NCI-H446 treated with DMSO at 0.1 percent for 48 hours (cell line): ENCODE measurements at regions not wholly inside any gene's neighbourhood (a gene's known extent, or its start where the extent isn't known, plus 50 kb on each side); places are given as distances from the start of the nearest gene placed in this dataset.

ENCODE experiments used
- DNase-seq: peaks from one replicate; lab custom pipeline; 2025; lab: John Stamatoyannopoulos, UW

DNA sequence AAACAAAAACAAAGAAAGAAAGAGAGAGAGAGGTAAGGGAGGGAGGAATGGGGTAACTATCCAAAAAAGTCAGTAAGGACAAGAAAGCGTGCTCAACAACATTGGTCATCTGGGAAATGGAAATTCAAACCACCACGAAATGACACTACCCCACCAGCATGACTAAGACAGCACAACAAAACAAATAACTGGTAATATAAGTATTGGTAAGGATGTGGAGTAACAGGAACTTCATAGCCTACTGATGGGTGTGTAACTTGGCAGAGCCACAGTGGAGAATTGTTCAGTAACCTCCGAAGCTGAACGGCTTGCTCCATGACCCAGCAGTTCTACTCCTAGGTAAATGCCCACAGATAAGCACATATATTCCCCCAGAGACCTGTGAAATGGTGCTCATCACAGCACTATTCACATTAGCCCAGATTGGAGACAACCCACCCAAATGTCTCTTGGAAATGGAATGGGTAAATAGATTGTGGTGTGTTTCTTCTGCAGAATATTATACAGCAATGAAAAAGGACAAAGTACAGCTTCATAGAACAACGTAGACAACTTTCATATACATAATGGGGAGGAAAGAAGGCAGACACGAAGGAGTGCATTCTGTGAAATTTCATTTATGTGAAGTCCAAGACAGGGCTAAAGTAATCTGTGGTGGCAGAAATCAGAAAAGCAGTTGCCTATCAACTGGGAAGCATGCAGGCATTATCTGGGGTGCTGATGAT lies 95.5 kb upstream of the ATP6AP2 start:
- no peak for DNase-seq

DNA sequence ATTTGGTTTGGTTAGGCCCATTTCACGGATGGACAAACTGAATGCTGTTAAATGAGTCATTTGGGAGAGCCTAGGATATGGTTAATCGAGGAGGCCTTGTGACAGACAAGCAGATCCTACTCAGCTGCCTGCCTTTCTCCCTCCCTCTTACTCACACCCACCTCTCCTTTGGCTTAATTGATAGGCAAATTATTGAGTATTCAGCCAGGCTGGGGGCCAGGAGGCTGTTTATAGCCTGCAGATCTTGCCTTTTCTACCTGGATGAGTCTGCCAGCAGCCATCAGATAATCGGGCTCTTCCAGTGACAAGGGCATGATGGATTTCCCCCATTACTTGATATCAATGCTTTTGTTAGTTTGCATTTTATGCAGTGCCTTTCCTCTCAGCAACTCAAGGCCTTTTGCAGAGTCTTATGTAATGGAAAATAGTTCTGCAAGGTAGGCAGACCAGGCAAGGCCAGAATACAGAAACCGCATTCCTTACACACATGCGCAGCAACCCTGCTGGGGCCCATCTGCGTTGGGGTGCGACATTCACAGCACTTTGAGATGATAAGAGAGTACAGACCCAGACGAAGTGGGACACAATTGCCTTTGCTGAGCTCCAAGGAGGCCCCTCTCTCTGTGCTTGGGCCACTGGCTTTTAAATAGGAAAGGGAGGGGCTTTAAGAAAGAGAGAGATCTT lies 96.2 kb upstream of the ATP6AP2 start:
- no peak for DNase-seq

DNA sequence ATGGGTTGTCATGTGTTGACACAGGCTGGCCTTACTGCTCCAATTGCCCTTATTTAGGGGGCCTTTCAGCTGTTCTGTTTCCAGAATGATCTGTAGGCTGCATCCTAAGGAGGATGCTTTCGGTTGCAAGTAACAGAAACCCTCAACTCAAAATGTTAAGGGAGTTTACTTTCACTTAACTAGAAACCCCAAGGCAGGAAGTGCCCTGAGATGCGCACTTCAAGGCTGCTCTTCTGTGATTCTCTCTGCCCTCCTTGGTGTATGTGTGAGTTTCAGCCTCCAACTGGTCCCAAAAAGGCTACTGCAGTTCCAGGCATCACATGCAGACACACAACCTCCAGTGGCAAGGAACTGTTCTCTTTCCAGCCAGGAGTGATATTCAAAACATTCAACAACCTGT lies 97.3 kb upstream of the ATP6AP2 start:
- DNase-seq, result no peak

DNA sequence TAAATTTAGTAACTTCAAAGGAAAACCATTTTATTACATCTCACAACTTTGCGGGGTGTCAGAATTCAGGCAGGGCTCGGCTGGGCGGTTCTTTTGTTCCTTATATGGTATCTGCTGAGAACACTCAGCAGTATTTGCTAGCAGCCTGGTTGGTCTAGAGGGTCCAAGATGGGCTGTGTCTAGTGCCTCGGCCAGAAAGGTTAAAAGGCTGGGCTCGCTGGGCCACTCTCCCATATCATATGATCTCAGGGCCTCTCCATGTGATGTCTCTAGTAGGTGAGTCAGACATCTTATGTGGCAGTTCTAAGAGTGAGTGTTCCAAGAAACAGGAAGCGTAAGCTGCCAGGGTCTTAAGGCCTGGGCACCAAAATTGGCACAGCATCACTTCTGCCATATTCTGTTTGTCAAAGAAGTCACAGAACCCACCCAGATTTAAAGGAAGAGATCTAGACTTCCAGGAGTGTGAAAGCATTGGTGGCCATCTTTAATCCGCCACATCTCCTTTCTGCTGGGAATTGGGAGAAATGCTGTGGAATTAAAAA lies 100.9 kb upstream of the ATP6AP2 start:
- DNase-seq, result no peak

- DNase-seq, result no peak
These were observed 102.2 kb upstream of the ATP6AP2 start for GRCh38 chrX:40478474-40479065.

DNA sequence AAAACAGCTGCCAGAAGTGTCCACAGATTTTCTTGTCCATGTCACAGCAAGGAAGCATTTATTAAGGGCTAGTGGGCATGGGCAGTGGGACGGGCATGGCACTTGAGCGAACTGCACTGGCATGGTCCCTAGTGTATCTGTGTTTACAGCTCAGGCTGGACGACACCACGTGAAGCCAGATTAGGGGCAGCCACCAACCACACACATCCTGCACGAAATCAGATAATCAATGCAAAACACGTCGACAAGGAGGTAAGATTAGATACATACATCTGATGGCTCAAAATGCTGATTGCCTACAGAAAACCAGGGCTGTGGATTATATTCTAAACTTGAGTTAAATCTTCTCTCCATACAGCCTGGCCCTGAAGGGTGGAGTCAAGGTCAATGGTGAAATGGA lies 103.8 kb upstream of the ATP6AP2 start:
- no peak for DNase-seq

- no peak for DNase-seq
These were observed 106.1 kb upstream of the ATP6AP2 start for GRCh38 chrX:40474645-40475044.

- peak; percentile 3 for DNase-seq
These were observed 106.6 kb upstream of the ATP6AP2 start for GRCh38 chrX:40474205-40474626.

DNA sequence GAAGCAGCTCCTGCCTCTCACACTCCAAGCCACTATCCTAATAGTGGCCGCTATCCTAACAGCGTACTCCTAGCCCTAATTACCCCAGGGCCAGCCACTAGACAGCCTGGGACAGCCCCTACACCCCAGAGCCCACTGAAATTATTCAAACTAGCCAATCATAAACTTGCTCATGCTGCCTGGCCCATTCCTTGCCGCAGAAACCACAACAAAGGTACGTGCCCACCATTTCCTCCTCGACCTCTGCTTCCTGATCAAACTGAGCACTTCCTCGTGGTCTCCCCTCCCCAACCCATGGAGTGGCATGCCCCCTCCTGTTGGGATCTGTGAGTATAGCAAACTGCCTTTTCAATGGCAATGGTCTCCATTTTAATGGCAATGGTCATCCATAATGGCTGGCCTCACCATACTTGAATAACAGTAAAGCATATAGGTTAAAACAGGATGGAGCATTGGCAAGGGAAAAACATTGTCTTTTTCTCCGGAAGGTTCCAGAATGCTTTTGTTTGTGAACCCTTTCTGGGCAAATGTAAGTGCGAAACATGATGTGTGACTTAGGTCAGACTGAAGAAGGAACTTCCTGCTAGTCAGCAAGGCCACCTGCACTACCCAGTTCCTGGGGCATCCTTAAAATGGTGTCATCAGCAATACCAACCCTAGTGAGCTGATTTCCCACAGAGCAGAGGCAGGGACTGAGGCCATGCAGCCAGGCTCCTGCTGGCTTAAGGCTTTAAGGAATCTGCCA lies 107.1 kb upstream of the ATP6AP2 start:
- DNase-seq, result no peak

DNA sequence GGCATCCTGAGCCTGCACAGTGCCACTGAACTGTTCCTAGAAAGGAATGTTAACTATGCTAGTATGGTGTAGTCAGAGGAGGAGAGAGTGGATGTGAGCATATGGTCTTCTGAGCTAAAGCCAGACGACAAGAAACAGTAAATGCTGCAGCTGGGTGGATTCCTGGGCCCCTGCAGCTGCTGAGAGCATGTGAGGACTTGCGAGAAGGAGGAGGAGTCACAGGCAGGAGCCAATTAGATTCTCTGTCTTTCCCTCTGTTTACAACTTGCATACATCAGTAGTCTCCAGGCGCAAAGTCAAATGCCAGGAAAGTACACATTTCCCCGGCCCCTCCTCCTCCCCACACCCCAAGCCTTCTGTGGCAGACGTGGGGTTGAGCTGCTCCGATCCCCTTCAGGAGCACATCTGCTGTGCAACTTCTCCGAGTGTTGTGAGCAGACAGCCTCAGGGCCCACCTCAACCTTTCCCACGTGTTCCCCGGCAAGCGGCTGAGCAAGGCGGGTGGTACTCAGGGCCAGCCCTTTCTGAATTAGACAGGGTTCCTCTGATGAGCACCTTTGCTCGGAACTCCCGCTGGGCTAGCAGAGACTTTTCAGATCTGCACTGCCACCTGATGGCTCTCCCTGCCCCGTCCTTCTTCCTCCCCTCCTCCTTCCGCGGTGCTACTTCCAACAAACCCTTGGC lies 108.7 kb upstream of the ATP6AP2 start:
- DNase-seq, result peak; percentile 6

DNA sequence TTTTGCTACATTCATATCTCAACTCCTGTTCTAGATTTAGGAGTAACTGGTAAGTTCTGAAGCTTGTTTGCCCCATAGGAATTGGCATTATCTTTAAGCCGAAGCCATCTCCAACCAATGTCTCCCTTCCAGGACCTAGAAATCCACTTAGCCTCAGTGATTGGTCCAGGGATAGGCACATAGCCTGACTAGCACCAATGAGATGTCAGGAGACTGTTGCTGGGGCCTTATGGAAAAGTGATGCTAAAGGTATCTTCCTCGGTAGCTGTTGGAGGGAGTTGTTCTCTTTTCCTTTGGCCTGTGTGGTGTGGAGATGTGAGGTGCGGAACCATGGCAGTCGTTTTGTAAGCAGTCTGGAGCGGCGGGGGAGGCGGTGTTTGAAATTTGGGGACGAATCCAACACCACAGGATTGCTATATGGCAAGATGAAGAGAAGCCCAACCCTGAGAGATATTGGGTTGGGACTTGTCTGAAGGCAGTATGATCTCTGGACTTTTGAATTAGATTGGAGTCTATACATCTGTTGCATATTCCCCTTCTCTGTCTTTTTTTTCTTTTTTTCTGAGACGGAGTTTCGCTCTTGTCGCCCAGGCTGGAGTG lies 109.8 kb upstream of the ATP6AP2 start:
- DNase-seq, result no peak

DNA sequence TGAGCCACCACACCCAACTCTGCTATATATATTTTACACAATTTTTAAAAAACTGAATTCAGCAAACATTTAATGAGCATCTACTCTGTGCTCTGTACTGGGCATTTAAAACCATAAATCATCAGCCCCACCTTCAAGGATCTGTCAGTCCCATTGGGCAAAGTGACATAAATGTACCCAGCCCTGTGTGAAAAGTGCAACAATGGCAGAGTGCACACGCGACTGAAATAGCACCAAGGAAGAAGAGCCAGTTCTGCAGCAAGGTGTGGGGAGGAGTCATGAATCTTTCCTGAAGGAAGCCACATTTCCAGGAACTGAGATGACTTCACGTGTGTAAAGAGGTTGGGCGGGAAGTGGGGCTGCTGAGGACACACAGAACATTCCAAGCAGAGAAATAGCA lies 111.5 kb upstream of the ATP6AP2 start:
- no peak for DNase-seq

GRCh38 chrX:40468033-40468846 lies 112.5 kb upstream of the ATP6AP2 start:
- DNase-seq, result no peak

DNA sequence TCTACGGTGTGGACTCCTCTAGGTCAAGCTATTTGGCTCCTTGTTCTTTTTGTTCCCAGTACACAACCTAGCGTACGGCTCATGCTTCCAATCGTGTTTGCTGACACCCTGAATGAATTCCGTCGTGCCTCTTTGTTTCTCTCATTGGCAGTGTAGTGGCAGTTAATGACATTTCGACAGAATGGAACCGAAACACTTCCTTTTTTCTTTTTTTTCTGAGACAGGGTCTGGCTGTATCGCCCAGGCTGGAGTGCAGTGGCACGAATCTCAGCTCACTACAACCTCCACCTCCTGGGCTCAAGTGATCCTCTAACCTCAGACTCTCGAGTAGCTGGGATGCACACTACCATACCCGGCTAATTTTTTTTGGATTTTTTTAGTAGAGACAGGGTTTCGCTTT lies 113.3 kb upstream of the ATP6AP2 start:
- DNase-seq, result no peak

GRCh38 chrX:40465735-40466551 lies 114.8 kb upstream of the ATP6AP2 start:
- peak; percentile 1 for DNase-seq

DNA sequence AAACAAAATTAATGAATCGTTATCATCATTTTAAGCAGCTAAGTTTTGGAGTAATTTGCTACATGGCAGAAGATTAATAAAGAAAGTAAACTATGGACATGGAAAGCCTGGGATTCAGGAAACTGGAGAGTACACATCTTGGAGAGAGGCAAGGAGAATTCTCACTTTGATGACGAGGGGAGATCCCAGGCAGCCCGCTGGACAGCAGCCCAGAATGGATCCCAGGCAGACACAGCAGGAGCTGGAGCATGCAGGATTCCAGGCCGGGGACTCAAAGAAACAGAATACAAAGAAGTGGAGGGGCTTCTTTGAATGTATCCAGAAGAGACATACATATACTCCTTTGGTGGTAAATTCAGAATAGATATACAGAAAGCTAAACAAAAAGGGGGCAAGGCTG lies 118.0 kb upstream of the ATP6AP2 start:
- DNase-seq, result no peak

- DNase-seq, result no peak
These were observed 119.8 kb upstream of the ATP6AP2 start for GRCh38 chrX:40460926-40461325.

DNA sequence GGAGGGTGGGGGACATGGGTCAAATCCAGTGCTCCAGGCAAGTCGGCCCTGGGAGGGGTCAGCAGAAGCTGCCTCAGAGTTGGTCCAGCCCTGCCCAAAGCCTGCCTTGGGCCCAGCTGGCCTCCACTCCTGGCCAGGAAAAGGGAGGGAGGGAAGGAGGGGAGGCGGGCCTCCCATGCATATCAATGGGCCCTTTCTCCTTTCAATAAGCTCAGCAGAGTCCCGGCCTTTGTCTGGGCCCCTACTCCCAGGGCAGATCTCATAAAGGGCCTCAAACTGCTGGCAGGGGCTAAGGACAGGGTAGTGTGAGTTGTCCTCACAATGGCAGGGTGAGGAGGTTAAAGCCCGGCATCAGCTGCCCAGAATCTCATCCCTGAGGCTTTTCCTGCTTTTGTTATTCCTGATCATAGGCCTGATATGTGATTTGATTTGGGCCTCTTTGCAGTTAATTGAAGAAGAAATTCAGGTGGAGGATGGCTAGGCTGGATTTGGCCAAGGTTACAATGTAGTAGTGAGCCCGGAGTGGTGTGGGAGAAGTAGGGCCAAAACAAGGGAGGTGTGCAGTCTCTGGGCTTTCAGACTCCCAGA lies 121.1 kb upstream of the ATP6AP2 start:
- DNase-seq, result no peak

DNA sequence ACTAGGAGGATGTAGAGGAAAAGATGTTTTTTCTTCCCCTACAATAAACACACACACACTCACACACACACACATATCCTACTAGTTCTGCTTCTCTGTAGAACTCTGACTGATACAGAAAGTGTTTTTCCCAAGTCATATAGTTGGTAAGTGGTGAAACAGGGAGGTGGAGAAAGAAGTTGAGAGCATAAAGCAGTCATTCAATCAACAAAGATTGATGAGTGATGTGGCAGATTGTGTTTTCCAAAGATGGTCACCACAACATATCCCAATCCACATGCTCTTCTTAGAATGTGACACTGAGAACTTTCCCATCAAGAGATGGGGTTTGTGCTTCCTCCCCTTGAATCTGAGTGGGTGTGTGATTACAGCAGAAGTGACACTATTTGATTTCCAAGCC lies 123.4 kb upstream of the ATP6AP2 start:
- no peak for DNase-seq
